ENCODE measurements at regions not wholly inside any gene's neighbourhood (a gene's known extent, or its start where the extent isn't known, plus 50 kb on each side); places are given as distances from the start of the nearest gene placed in this dataset.
"Not testable (repeated sequence)": the region's sequence is repeated elsewhere in the genome, so short reads cannot be mapped to it uniquely, and the experiment has no call there.

- no peak for DNase-seq (ENCODE audit: low read depth)
Observed at GRCh38 chr13:103883698-103884097, 817.5 kb upstream of the SLC10A2 start.

GRCh38 chr13:103883164-103883563 lies 816.9 kb upstream of the SLC10A2 start:
- no peak for DNase-seq (ENCODE audit: low read depth)

- not testable (repeated sequence) for DNase-seq (ENCODE audit: low read depth)
Observed at GRCh38 chr13:103880146-103880545, 813.9 kb upstream of the SLC10A2 start.

- no peak for DNase-seq (ENCODE audit: low read depth)
Observed at GRCh38 chr13:103878891-103879605, 812.8 kb upstream of the SLC10A2 start.

- DNase-seq (ENCODE audit: low read depth): no peak
Observed at GRCh38 chr13:103876571-103876970, 810.4 kb upstream of the SLC10A2 start.

GRCh38 chr13:103873725-103874124 lies 807.5 kb upstream of the SLC10A2 start:
- no peak for DNase-seq (ENCODE audit: low read depth)

- no peak for DNase-seq (ENCODE audit: low read depth)
Observed at GRCh38 chr13:103866048-103866447, 799.8 kb upstream of the SLC10A2 start.

- DNase-seq (ENCODE audit: low read depth): no peak
Observed at GRCh38 chr13:103862525-103862924, 796.3 kb upstream of the SLC10A2 start.

GRCh38 chr13:103859952-103860351 lies 793.7 kb upstream of the SLC10A2 start:
- DNase-seq (ENCODE audit: low read depth): no peak

GRCh38 chr13:103852036-103852435 lies 785.8 kb upstream of the SLC10A2 start:
- no peak for DNase-seq (ENCODE audit: low read depth)

GRCh38 chr13:103844471-103844870 lies 778.3 kb upstream of the SLC10A2 start:
- no peak for DNase-seq (ENCODE audit: low read depth)

GRCh38 chr13:103839460-103839859 lies 773.2 kb upstream of the SLC10A2 start:
- DNase-seq (ENCODE audit: low read depth): no peak

- DNase-seq (ENCODE audit: low read depth): no peak
Observed at GRCh38 chr13:103835052-103835451, 768.8 kb upstream of the SLC10A2 start.

GRCh38 chr13:103833294-103833852 lies 767.2 kb upstream of the SLC10A2 start:
- no peak for DNase-seq (ENCODE audit: low read depth)

GRCh38 chr13:103815619-103816018 lies 749.4 kb upstream of the SLC10A2 start:
- no peak for DNase-seq (ENCODE audit: low read depth)

GRCh38 chr13:103812971-103813370 lies 746.8 kb upstream of the SLC10A2 start:
- DNase-seq (ENCODE audit: low read depth): no peak

- DNase-seq (ENCODE audit: low read depth): no peak
Observed at GRCh38 chr13:103812558-103812957, 746.3 kb upstream of the SLC10A2 start.

- no peak for DNase-seq (ENCODE audit: low read depth)
Observed at GRCh38 chr13:103810026-103810425, 743.8 kb upstream of the SLC10A2 start.

GRCh38 chr13:103805771-103806170 lies 739.6 kb upstream of the SLC10A2 start:
- no peak for DNase-seq (ENCODE audit: low read depth)

- DNase-seq (ENCODE audit: low read depth): no peak
Observed at GRCh38 chr13:103803349-103803748, 737.1 kb upstream of the SLC10A2 start.

- DNase-seq (ENCODE audit: low read depth): no peak
Observed at GRCh38 chr13:103799028-103799427, 732.8 kb upstream of the SLC10A2 start.

GRCh38 chr13:103795892-103796478 lies 729.8 kb upstream of the SLC10A2 start:
- no peak for DNase-seq (ENCODE audit: low read depth)

- no peak for DNase-seq (ENCODE audit: low read depth)
Observed at GRCh38 chr13:103794526-103794925, 728.3 kb upstream of the SLC10A2 start.

Measured in stimulated activated CD4-positive, alpha-beta T cell treated with anti-CD3 and anti-CD28 coated beads, Interleukin-2, amount 100 ng/mL, for 4 hours (primary cell).